H1 (cell line): ENCODE measurements at regions not wholly inside any gene's neighbourhood (a gene's known extent, or its start where the extent isn't known, plus 50 kb on each side); places are given as distances from the start of the nearest gene placed in this dataset.
"Not testable (repeated sequence)": the region's sequence is repeated elsewhere in the genome, so short reads cannot be mapped to it uniquely, and the experiment has no call there.

Experiments
- CTCF ChIA-PET: fragments of 300-600 bp; sonication (Branson Sonifier 250); formaldehyde crosslinking; loops from one replicate; lab custom pipeline; 2021; ENCODE audit not compliant: partially characterized antibody; lab: Charles Lee
- POLR2A ChIA-PET: fragments of 300-600 bp; sonication (Branson Sonifier 250); formaldehyde crosslinking; loops from one replicate; lab custom pipeline; 2021; ENCODE audit warnings: inconsistent platforms; ENCODE audit not compliant: partially characterized antibody; lab: Charles Lee
- DNase-seq, 2 experiments: peaks; one replicate each; pipeline versions ENCODE4 v3.0.0 to v3.0.0-alpha.2; 2010 to 2022; ENCODE audit warnings: low spot score in 2 of 2, low read depth in 1 of 2, mixed read lengths in 1 of 2
- FAIRE-seq: peaks from 2 replicates; lab custom pipeline; 2011; peaks lifted over from hg19 to GRCh38; lab: Jason Lieb, UNC
- H2AFZ ChIP-seq: 2 replicates; pipeline ENCODE4 v1.8.1; 2012; ENCODE audit warnings: low read length, inconsistent platforms
- H2AK5ac ChIP-seq: 2 replicates; pipeline ENCODE4 v1.6.1; 2013; ENCODE audit warnings: low read depth, low read length
- H2BK120ac ChIP-seq: replicated peaks from 2 replicates; pipeline ENCODE3; 2013; ENCODE audit warnings: low read depth, low read length, inconsistent platforms
- H2BK12ac ChIP-seq: 2 replicates; pipeline ENCODE4 v1.6.1; 2013; ENCODE audit warnings: low read depth, low read length
- H2BK15ac ChIP-seq: 2 replicates; pipeline ENCODE4 v1.6.1; 2013; ENCODE audit warnings: low read length
- H2BK20ac ChIP-seq: 2 replicates; pipeline ENCODE4 v1.6.1; 2013; ENCODE audit warnings: low read length
- H2BK5ac ChIP-seq: 2 replicates; pipeline ENCODE4 v1.6.1; 2013; ENCODE audit warnings: low read depth, low read length
- H3K14ac ChIP-seq: 2 replicates; pipeline ENCODE4 v1.6.1; 2013; ENCODE audit warnings: inconsistent platforms; ENCODE audit not compliant: insufficient read length
- H3K18ac ChIP-seq: 2 replicates; pipeline ENCODE4 v1.6.1; 2013; ENCODE audit warnings: low read length; ENCODE audit errors: extremely low read depth
- H3K23ac ChIP-seq: 2 replicates; pipeline ENCODE4 v1.6.1; 2013; ENCODE audit warnings: inconsistent platforms; ENCODE audit not compliant: insufficient read length
- H3K23me2 ChIP-seq: 2 replicates; pipeline ENCODE4 v1.6.1; 2013; ENCODE audit warnings: low read depth, low read length
- H3K27ac ChIP-seq: 2 replicates; pipeline ENCODE4 v1.6.1; 2011; ENCODE audit warnings: low read depth, low read length, inconsistent platforms
- H3K27me3 ChIP-seq, 4 experiments: replicated peaks in 1 of 4; 1 replicate in 1 of 4; 2 replicates in 3 of 4; pipeline versions ENCODE4 v1.6.1 to v1.8.1; 2011 to 2013; ENCODE audit warnings: low read length in 3 of 4, mild to moderate bottlenecking in 3 of 4, inconsistent platforms in 2 of 4, mixed read lengths in 2 of 4, moderate library complexity in 1 of 4; ENCODE audit not compliant: control insufficient read depth in 3 of 4, insufficient read depth in 3 of 4; ENCODE audit errors: extremely low read depth in 1 of 4
- H3K36me3 ChIP-seq, 4 experiments: 2 replicates each; pipeline versions ENCODE4 v1.6.1 to v1.8.1; 2011 to 2013; ENCODE audit warnings: mild to moderate bottlenecking in 4 of 4, low read length in 3 of 4, moderate library complexity in 2 of 4, control low read depth in 1 of 4, inconsistent platforms in 1 of 4; ENCODE audit not compliant: insufficient read depth in 4 of 4, control insufficient read depth in 2 of 4
- H3K4ac ChIP-seq: replicated peaks from 2 replicates; pipeline ENCODE3; 2013; ENCODE audit warnings: low read length, low read depth, mixed read lengths, inconsistent platforms; ENCODE audit not compliant: insufficient read length
- H3K4me1 ChIP-seq, 4 experiments: replicated peaks in 1 of 4; 1 replicate in 1 of 4; 2 replicates in 3 of 4; pipeline versions ENCODE4 v1.6.1 to v1.8.1; 2011 to 2013; ENCODE audit warnings: low read length in 3 of 4, inconsistent platforms in 2 of 4, mixed read lengths in 1 of 4; ENCODE audit not compliant: insufficient read depth in 4 of 4, control insufficient read depth in 3 of 4
- H3K4me2 ChIP-seq, 2 experiments: 2 replicates each; pipeline versions ENCODE4 v1.6.1 to v1.8.1; 2011 to 2013; ENCODE audit warnings: low read depth in 2 of 2, low read length in 2 of 2, control low read depth in 1 of 2, inconsistent platforms in 1 of 2, mild to moderate bottlenecking in 1 of 2; ENCODE audit not compliant: insufficient read depth in 1 of 2
- H3K4me3 ChIP-seq, 4 experiments: fragments of 200-600, 300-600 bp in 1 of 4; sonication (generic), shearing (Covaris generic), sonication (Bioruptor Twin) in 1 of 4; 2 replicates each; pipeline versions ENCODE4 v1.5.1 to v1.8.1; 2011 to 2016; ENCODE audit warnings: low read length in 4 of 4, low read depth in 3 of 4, control low read depth in 2 of 4, inconsistent platforms in 2 of 4, mild to moderate bottlenecking in 2 of 4, mixed read lengths in 1 of 4, moderate library complexity in 1 of 4; ENCODE audit not compliant: insufficient read depth in 2 of 4; ENCODE audit errors: extremely low read depth in 1 of 4
- H3K56ac ChIP-seq: replicated peaks from 2 replicates; pipeline ENCODE3; 2013; ENCODE audit warnings: low read depth, mild to moderate bottlenecking, mixed read lengths, low read length, inconsistent platforms; ENCODE audit not compliant: insufficient read length
- H3K79me1 ChIP-seq: 2 replicates; pipeline ENCODE4 v1.6.1; 2013; ENCODE audit warnings: low read depth, low read length, control low read depth
- H3K79me2 ChIP-seq, 2 experiments: 2 replicates each; pipeline versions ENCODE4 v1.6.1 to v1.8.1; 2012 to 2013; ENCODE audit warnings: low read length in 2 of 2, mild to moderate bottlenecking in 2 of 2, inconsistent platforms in 1 of 2; ENCODE audit not compliant: insufficient read depth in 2 of 2, control insufficient read depth in 1 of 2
- H3K9ac ChIP-seq, 4 experiments: replicated peaks in 1 of 4; 1 replicate in 1 of 4; 2 replicates in 3 of 4; pipeline versions ENCODE4 v1.6.1 to v1.8.1; 2011 to 2013; ENCODE audit warnings: low read depth in 3 of 4, low read length in 3 of 4, control low read depth in 2 of 4, mild to moderate bottlenecking in 2 of 4, moderate library complexity in 2 of 4, inconsistent platforms in 1 of 4; ENCODE audit errors: extremely low read depth in 1 of 4
- H3K9me3 ChIP-seq, 2 experiments: 2 replicates each; pipeline versions ENCODE4 v1.6.1 to v1.8.1; 2012 to 2013; ENCODE audit warnings: mild to moderate bottlenecking in 2 of 2, moderate library complexity in 2 of 2, control low read depth in 1 of 2, inconsistent platforms in 1 of 2, low read depth in 1 of 2, low read length in 1 of 2, mixed read lengths in 1 of 2; ENCODE audit not compliant: insufficient read depth in 2 of 2
- H4K20me1 ChIP-seq, 2 experiments: replicated peaks in 1 of 2; 2 replicates each; pipeline versions ENCODE3 to v1.8.1; 2011 to 2013; ENCODE audit warnings: inconsistent platforms in 2 of 2, low read length in 2 of 2, mild to moderate bottlenecking in 1 of 2; ENCODE audit not compliant: insufficient read depth in 2 of 2, control insufficient read depth in 1 of 2
- H4K5ac ChIP-seq: 2 replicates; pipeline ENCODE4 v1.6.1; 2013; ENCODE audit warnings: low read length, low read depth, mixed read lengths, inconsistent platforms; ENCODE audit not compliant: insufficient read length
- H4K8ac ChIP-seq: 2 replicates; pipeline ENCODE4 v1.8.0; 2013; ENCODE audit warnings: mild to moderate bottlenecking, moderate library complexity, low read length, inconsistent platforms; ENCODE audit not compliant: insufficient read depth; ENCODE audit errors: extremely low read depth
- H4K91ac ChIP-seq: replicated peaks from 2 replicates; pipeline ENCODE3; 2013; ENCODE audit warnings: low read length, mixed read lengths, inconsistent platforms; ENCODE audit not compliant: insufficient read length
- WGBS, 2 experiments: shearing (Covaris generic) in 1 of 2; methylation state at CpG; one replicate each; pipeline versions ENCODE4 v1.1.6 to v1.1.7; 2013 to 2015; ENCODE audit warnings: low lambda C conversion rate in 2 of 2, mixed read lengths in 2 of 2, inconsistent platforms in 1 of 2, low coverage in 1 of 2, missing lambda C conversion rate in 1 of 2; ENCODE audit not compliant: insufficient replicate concordance in 2 of 2, insufficient coverage in 1 of 2, insufficient read length in 1 of 2; ENCODE audit errors: extremely low coverage in 1 of 2, missing lambda C conversion rate in 1 of 2; 5-methylcytosine and 5-hydroxymethylcytosine counted together

DNA sequence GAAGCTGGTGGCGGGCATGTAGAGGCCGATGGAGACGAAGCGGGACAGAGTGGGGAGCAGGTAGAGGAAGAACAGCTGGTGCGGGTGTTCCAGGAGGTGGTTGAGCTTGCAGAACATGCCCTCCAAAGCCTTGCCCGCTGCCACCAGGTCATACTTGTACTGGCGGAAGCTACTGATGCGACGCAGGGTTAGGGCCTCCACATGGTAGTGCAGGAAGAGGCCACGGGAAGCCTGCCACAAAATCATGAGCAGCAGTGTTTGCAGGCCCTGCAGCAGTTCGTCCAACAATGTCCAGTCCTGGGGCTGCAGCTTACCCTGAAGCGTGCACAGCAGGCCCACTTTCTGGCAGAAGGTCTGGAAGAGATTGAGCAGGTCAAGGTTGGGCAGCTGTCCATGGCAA is 85.6 kb downstream of the LIMS4 start:
- H2AFZ ChIP-seq, H3K36me3 ChIP-seq, H3K4me1 ChIP-seq, H3K14ac ChIP-seq, H4K8ac ChIP-seq, H3K56ac ChIP-seq, FAIRE-seq, H3K79me2 ChIP-seq, H4K20me1 ChIP-seq, H2BK12ac ChIP-seq, CTCF ChIA-PET, H3K9ac ChIP-seq, POLR2A ChIA-PET, H3K23ac ChIP-seq, H3K27me3 ChIP-seq, H4K91ac ChIP-seq, DNase-seq, H3K23me2 ChIP-seq, H3K27ac ChIP-seq, H3K4ac ChIP-seq, H3K4me2 ChIP-seq, H2BK15ac ChIP-seq, H3K79me1 ChIP-seq, H2BK120ac ChIP-seq, H3K9me3 ChIP-seq, H4K5ac ChIP-seq, H3K18ac ChIP-seq, H2BK20ac ChIP-seq, H3K4me3 ChIP-seq, H2AK5ac ChIP-seq, H2BK5ac ChIP-seq: not testable (repeated sequence)
- WGBS, 2 experiments: 90% methylated on average over 5 of the region's 12 CpGs; no CpG with 5 or more reads in 1 of the 2 experiments

DNA sequence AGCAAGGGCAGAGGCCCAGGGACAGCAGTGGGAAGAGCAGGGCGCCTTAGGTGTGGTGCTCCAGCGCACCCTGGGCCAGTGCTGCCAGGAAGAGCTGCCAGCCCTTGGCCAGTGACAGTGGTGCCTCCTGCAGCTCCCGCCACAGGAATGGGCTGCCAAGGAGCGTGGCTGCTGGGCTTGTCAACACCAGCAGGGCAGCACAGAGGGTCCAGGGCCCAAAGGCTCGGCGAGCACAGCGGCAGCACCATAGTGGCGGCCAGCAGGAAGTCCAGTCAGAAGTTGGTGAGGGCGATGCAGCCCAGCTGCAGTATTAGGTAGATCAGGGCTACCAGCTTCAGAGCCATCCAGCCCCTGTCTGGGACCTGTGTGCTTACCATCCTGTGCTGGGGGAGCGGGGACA is 86.1 kb downstream of the LIMS4 start:
- H3K4me1 ChIP-seq, POLR2A ChIA-PET, H4K8ac ChIP-seq: not testable (repeated sequence)

More for the DNA sequence above, 86.1 kb downstream of the LIMS4 start:
- H2BK120ac ChIP-seq, H3K4me2 ChIP-seq, H2BK15ac ChIP-seq, H3K79me1 ChIP-seq, H4K5ac ChIP-seq, H2AFZ ChIP-seq, H3K18ac ChIP-seq, H3K56ac ChIP-seq, H3K4ac ChIP-seq, H3K79me2 ChIP-seq, H3K9me3 ChIP-seq, H4K20me1 ChIP-seq, H3K4me3 ChIP-seq, H3K9ac ChIP-seq, H4K91ac ChIP-seq, CTCF ChIA-PET, H2AK5ac ChIP-seq, H3K23me2 ChIP-seq, H2BK20ac ChIP-seq, H2BK5ac ChIP-seq, H2BK12ac ChIP-seq, H3K14ac ChIP-seq, H3K27ac ChIP-seq, H3K27me3 ChIP-seq, H3K23ac ChIP-seq, H3K36me3 ChIP-seq, FAIRE-seq, DNase-seq: not testable (repeated sequence)
- WGBS, 2 experiments: 97% methylated on average over 6 of the region's 10 CpGs; no CpG with 5 or more reads in 1 of the 2 experiments
